ENCODE measurements at regions not wholly inside any gene's neighbourhood (a gene's known extent, or its start where the extent isn't known, plus 50 kb on each side); places are given as distances from the start of the nearest gene placed in this dataset.

DNA sequence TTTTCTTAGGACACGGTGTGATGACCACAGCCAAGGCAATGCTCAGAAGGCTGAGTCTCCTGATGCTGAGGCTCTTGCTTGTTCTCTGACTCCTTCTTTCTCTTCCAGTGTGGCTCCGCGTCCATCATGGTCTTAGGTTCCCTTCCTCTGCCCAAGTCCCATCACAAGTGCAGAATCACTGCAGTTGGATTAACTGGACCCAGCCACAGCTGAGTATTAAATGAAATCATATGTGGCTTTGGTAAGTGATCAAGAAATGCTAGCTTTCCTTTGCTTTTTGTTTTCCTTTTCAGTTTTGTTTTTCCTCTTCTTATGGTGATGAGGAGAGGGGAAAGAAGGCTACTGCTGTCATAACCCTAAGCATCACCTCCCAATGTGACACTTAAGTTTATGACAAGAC is 375.8 kb downstream of the INSIG2 start:
- H3F3A ChIP-seq (replicated peaks; ENCODE audit: insufficient read depth): no peaks in the 10 kb centered on the region
- H4K20me1 ChIP-seq (ENCODE audit: insufficient read depth): no peaks in the 10 kb centered on the region
- H2AFZ ChIP-seq (ENCODE audit: low read depth): no peak overlapping the region
- no peak overlapping the region for H3K4me3 ChIP-seq (ENCODE audit: low read depth in 2 of 2, low read length in 1 of 2)
- no peak for DNase-seq
- TF ChIP-seq FOSL2 (IDR thresholded peaks at IDR 0.05; ENCODE audit: borderline replicate concordance, low read depth): no peak
- no peak for TF ChIP-seq RXRA (IDR thresholded peaks at IDR 0.05; ENCODE audit: borderline replicate concordance, low read depth)
- TF ChIP-seq EZH2phosphoT487 (IDR thresholded peaks at IDR 0.05; ENCODE audit: borderline replicate concordance, low read depth): no peak
- no peak for TF ChIP-seq NFIC (IDR thresholded peaks at IDR 0.05; ENCODE audit: borderline replicate concordance)
- TF ChIP-seq RCOR1 (IDR thresholded peaks at IDR 0.05; ENCODE audit: low read length): no peak
- TF ChIP-seq, protein P1, sequence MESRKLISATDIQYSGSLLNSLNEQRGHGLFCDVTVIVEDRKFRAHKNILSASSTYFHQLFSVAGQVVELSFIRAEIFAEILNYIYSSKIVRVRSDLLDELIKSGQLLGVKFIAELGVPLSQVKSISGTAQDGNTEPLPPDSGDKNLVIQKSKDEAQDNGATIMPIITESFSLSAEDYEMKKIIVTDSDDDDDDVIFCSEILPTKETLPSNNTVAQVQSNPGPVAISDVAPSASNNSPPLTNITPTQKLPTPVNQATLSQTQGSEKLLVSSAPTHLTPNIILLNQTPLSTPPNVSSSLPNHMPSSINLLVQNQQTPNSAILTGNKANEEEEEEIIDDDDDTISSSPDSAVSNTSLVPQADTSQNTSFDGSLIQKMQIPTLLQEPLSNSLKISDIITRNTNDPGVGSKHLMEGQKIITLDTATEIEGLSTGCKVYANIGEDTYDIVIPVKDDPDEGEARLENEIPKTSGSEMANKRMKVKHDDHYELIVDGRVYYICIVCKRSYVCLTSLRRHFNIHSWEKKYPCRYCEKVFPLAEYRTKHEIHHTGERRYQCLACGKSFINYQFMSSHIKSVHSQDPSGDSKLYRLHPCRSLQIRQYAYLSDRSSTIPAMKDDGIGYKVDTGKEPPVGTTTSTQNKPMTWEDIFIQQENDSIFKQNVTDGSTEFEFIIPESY (IDR thresholded peaks at IDR 0.05; ENCODE audit: borderline replicate concordance, low read depth): no peak
- no peak for TF ChIP-seq ELF1 (IDR thresholded peaks at IDR 0.05)
- H3K27me3 ChIP-seq (ENCODE audit: insufficient read depth): peaks cover 7% of the 10 kb centered on the region; the same call in 1 of the 2 replicates
- no peaks in the 10 kb centered on the region for H3K36me3 ChIP-seq (replicated peaks in 1 of 2; ENCODE audit: control insufficient read depth in 1 of 2, insufficient read depth in 2 of 2, low read length in 1 of 2)
- H3K9me2 ChIP-seq: no peaks in the 10 kb centered on the region
- H3K27ac ChIP-seq (ENCODE audit: low read depth in 2 of 2, low read length in 1 of 2): no peak overlapping the region
- CTCF ChIA-PET: interaction anchor here (0.6 kb wide), 1 partner anchor 239 kb away, joined by 3 read pairs; no protein-coding TSS in a partner anchor
- no peaks in the 10 kb centered on the region; a peak in 1 of 4 replicates for H3K4me1 ChIP-seq (ENCODE audit: control insufficient read depth in 1 of 2, insufficient read depth in 2 of 2, low read depth in 1 of 2, low read length in 1 of 2)
- no peak overlapping the region for H3K4me2 ChIP-seq
- H3K9ac ChIP-seq: no peak overlapping the region
- 34% methylated on average over 3 of the region's 3 CpGs for WGBS (ENCODE audit: low lambda C conversion rate)
- POLR2A ChIA-PET: no interaction called here
- H3K9me3 ChIP-seq: no peaks in the 10 kb centered on the region
- H3K79me2 ChIP-seq (ENCODE audit: insufficient read depth): no peaks in the 10 kb centered on the region

DNA sequence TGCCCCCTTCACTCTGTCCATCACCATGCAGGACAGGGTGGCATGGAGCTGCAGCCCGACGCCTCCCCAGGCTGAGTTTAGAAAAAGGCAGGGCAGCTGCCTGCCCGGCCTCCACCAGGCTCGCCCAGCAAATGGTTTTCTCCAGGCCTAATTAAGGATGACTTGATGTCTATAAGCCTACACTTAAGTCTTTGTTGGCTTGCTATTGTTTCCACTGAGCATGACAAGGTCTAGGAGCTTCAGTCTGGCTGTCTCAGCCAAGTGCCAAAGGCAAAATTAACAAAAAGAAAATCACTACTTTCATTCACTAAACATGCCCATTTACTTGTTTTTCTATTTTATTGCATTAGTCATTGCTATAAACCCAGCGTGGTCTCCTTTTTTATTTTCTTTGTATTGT is 372.2 kb downstream of the INSIG2 start:
- no peak for DNase-seq
- Histone ChIP-seq H3K9me2 (no peaks in the 10 kb centered on the region), H3K4me2 (no peak overlapping the region), H3K4me3 (ENCODE audit: low read depth in 2 of 2, low read length in 1 of 2) (no peak overlapping the region), H2AFZ (ENCODE audit: low read depth) (no peak overlapping the region), H3K36me3 (replicated peaks in 1 of 2; ENCODE audit: control insufficient read depth in 1 of 2, insufficient read depth in 2 of 2, low read length in 1 of 2) (no peaks in the 10 kb centered on the region), H3K9ac (no peak overlapping the region), H3K4me1 (ENCODE audit: control insufficient read depth in 1 of 2, insufficient read depth in 2 of 2, low read depth in 1 of 2, low read length in 1 of 2) (no peaks in the 10 kb centered on the region; a peak in 1 of 4 replicates), H3K27me3 (ENCODE audit: insufficient read depth) (no peaks in the 10 kb centered on the region; the same call in 1 of the 2 replicates), H3F3A (replicated peaks; ENCODE audit: insufficient read depth) (no peaks in the 10 kb centered on the region), H3K27ac (ENCODE audit: low read depth in 2 of 2, low read length in 1 of 2) (no peak overlapping the region), H3K79me2 (ENCODE audit: insufficient read depth) (no peaks in the 10 kb centered on the region), H3K9me3 (no peaks in the 10 kb centered on the region), H4K20me1 (ENCODE audit: insufficient read depth) (no peaks in the 10 kb centered on the region)
- POLR2A ChIA-PET: no interaction called here
- WGBS (ENCODE audit: low lambda C conversion rate): 26% methylated on average over 5 of the region's 5 CpGs
- TF ChIP-seq FOXM1 (IDR thresholded peaks at IDR 0.05; ENCODE audit: low read depth): no peak
- TF ChIP-seq, protein P2, sequence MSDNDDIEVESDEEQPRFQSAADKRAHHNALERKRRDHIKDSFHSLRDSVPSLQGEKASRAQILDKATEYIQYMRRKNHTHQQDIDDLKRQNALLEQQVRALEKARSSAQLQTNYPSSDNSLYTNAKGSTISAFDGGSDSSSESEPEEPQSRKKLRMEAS (IDR thresholded peaks at IDR 0.05; ENCODE audit: low read depth): no peak
- TF ChIP-seq YY1 (IDR thresholded peaks at IDR 0.05; ENCODE audit: low read depth): no peak
- TF ChIP-seq GABPA (IDR thresholded peaks at IDR 0.05; ENCODE audit: low read depth): no peak
- no peak for TF ChIP-seq POLR2AphosphoS5 (IDR thresholded peaks at IDR 0.05; ENCODE audit: low read depth, low read length)
- TF ChIP-seq FOSL2 (IDR thresholded peaks at IDR 0.05; ENCODE audit: borderline replicate concordance, low read depth): no peak
- TF ChIP-seq SMC3 (IDR thresholded peaks at IDR 0.05; ENCODE audit: low read depth, low read length): no peak
- TF ChIP-seq, protein P3, sequence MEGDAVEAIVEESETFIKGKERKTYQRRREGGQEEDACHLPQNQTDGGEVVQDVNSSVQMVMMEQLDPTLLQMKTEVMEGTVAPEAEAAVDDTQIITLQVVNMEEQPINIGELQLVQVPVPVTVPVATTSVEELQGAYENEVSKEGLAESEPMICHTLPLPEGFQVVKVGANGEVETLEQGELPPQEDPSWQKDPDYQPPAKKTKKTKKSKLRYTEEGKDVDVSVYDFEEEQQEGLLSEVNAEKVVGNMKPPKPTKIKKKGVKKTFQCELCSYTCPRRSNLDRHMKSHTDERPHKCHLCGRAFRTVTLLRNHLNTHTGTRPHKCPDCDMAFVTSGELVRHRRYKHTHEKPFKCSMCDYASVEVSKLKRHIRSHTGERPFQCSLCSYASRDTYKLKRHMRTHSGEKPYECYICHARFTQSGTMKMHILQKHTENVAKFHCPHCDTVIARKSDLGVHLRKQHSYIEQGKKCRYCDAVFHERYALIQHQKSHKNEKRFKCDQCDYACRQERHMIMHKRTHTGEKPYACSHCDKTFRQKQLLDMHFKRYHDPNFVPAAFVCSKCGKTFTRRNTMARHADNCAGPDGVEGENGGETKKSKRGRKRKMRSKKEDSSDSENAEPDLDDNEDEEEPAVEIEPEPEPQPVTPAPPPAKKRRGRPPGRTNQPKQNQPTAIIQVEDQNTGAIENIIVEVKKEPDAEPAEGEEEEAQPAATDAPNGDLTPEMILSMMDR (IDR thresholded peaks at IDR 0.05): no peak
- no peak for TF ChIP-seq RAD21 (IDR thresholded peaks at IDR 0.05; ENCODE audit: low read length)
- TF ChIP-seq RFX5 (IDR thresholded peaks at IDR 0.05; ENCODE audit: low read length): no peak
- TF ChIP-seq, protein P4, sequence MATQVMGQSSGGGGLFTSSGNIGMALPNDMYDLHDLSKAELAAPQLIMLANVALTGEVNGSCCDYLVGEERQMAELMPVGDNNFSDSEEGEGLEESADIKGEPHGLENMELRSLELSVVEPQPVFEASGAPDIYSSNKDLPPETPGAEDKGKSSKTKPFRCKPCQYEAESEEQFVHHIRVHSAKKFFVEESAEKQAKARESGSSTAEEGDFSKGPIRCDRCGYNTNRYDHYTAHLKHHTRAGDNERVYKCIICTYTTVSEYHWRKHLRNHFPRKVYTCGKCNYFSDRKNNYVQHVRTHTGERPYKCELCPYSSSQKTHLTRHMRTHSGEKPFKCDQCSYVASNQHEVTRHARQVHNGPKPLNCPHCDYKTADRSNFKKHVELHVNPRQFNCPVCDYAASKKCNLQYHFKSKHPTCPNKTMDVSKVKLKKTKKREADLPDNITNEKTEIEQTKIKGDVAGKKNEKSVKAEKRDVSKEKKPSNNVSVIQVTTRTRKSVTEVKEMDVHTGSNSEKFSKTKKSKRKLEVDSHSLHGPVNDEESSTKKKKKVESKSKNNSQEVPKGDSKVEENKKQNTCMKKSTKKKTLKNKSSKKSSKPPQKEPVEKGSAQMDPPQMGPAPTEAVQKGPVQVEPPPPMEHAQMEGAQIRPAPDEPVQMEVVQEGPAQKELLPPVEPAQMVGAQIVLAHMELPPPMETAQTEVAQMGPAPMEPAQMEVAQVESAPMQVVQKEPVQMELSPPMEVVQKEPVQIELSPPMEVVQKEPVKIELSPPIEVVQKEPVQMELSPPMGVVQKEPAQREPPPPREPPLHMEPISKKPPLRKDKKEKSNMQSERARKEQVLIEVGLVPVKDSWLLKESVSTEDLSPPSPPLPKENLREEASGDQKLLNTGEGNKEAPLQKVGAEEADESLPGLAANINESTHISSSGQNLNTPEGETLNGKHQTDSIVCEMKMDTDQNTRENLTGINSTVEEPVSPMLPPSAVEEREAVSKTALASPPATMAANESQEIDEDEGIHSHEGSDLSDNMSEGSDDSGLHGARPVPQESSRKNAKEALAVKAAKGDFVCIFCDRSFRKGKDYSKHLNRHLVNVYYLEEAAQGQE (IDR thresholded peaks at IDR 0.05; ENCODE audit: low read depth, low read length): no peak
- no peak for TF ChIP-seq CHD2 (IDR thresholded peaks at IDR 0.05; ENCODE audit: low read length, partially characterized antibody)
- TF ChIP-seq TCF12 (IDR thresholded peaks at IDR 0.05): no peak
- TF ChIP-seq RXRA (IDR thresholded peaks at IDR 0.05; ENCODE audit: borderline replicate concordance, low read depth): no peak
- TF ChIP-seq, protein P5, sequence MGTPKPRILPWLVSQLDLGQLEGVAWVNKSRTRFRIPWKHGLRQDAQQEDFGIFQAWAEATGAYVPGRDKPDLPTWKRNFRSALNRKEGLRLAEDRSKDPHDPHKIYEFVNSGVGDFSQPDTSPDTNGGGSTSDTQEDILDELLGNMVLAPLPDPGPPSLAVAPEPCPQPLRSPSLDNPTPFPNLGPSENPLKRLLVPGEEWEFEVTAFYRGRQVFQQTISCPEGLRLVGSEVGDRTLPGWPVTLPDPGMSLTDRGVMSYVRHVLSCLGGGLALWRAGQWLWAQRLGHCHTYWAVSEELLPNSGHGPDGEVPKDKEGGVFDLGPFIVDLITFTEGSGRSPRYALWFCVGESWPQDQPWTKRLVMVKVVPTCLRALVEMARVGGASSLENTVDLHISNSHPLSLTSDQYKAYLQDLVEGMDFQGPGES (IDR thresholded peaks at IDR 0.05; ENCODE audit: low read depth, low read length): no peak
- CTCF ChIA-PET: no interaction called here
